Activated CD8-positive, alpha-beta memory T cell treated with anti-CD3 and anti-CD28 coated beads, Interleukin-2, amount 50 U/mL, for 4 hours (primary cell): ENCODE measurements at regions not wholly inside any gene's neighbourhood (a gene's known extent, or its start where the extent isn't known, plus 50 kb on each side); places are given as distances from the start of the nearest gene placed in this dataset.

Experiments used
- DNase-seq: peaks from one replicate; pipeline ENCODE4 v3.0.0-alpha.2; 2020

DNA sequence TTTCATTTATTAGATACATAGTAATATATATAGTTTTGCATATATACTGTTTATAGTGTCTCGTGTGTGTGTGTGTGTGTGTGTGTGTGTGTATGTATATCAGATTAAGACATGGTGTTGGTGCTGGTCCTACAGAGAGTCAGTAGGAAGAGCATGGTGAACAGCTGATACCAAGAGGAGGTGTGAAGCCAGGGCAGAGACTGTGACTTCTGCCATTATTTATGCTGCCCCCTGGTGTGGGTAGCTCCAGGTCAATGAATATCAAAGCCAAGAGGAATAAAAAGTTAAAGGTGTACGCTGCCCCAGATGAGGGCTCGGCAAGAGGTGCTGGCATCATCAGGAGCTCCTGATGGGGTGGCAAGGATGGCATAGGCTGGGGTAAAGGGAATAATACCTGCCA, 299.5 kb upstream of the RASGRP1 start:
- DNase-seq = no peak

DNA sequence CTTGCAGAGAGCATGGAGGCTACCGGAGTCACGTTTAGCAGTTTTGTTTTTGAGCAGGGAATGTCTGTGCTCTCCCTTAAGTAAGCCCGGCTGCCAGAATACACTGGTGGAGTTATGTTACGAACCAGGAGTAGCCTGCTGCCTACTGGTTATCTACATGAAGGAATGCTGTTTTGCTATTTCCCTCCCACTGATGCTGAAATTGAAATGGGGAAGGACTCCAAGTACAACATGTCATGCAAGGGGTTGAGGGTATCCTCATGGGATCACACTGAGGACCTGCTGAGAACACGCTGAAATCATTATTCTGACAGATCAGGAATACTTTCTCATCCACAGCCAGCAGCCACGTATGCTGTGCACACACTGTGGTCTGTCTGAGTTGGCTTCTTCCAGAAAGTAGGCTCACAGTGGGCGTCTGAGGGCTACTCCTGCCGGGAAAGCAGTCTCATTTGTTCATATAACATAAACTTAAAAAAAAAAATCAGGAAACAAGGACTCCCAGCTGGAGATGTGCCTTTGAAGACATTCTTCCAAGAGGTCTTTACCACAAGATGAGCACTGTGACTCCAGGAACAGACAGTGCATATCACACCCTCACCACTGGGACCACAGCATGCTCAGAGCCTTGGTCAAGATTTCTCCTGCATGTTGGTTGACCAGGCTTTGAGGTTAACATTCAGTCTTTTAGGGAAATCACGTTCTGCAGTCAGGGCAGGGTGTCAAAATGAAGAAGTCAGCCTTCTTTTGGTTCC, 300.4 kb upstream of the RASGRP1 start:
- DNase-seq = no peak

DNA sequence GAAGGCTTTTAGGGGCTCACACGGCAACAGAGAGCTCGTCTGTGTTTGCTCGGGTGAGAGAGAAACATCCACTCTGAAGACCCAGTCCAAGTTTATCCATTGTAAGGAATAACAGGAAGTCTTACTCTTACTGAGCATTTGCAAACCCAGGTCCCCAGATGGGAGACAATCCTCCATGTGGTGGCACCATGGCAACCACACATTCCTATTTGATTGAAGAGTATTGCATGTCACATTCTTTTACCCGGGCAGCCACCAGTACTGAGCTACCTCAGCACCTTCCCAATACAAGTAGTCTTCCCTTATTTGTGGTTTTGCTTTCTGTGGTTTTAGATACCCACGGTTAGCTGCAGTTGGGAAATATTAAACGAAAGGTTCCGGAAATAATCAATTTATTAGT, 302.9 kb upstream of the RASGRP1 start:
- no peak for DNase-seq

DNA sequence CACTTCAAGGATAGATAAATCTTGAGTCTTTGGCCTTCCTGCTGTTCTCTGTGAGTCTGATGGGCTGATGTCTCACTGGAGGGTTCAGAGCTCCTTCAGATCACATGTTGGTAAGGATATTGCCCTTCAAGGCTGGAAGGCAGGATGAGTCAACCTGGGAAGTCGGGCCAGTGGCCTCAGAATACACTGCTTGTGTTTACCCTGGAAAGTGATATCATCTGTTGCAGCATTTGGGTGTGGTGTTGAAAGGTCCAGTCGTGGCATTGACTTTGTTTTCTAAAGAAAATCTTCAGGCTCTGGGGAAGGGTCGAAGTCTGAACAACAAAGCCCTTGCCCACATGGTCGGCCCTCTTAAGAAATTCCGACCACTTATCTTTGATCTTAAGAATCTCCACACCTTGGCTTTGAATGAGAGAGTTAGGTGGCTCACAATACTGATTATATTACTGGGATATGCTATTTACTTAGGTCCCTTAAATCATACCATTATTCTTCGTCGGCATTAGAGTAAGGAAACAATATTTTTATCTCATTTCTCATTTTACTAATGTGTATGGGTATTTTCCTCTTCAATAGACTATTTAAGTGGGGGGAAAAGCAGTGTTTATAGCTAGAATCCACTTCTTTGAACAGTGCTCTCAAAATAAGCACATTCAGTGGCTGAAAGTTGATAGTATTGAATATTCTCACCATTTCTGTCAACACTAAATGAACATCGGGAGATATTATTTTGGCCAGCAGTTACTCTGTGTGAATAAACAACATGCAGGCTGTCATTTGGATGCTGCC, 303.9 kb upstream of the RASGRP1 start:
- no peak for DNase-seq

DNA sequence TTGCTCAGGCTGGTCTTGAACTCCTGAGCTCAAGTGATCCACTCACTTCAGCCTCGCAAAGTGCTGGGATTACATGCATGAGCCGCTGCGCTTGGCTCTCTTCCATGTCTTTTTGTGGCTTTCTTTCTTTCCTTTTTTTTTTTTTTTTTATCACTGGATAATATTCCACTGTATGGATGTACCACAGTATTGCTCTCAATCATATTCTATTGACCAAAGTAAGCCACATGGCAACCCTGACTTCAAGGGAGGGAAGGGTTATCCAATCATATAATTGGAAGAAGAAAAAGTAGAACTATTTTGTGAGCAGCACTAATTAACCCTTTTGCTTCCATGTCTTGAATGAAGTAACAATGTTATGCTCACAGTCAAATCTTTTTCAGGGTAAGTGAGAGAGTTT, 307.0 kb upstream of the RASGRP1 start:
- DNase-seq = no peak

DNA sequence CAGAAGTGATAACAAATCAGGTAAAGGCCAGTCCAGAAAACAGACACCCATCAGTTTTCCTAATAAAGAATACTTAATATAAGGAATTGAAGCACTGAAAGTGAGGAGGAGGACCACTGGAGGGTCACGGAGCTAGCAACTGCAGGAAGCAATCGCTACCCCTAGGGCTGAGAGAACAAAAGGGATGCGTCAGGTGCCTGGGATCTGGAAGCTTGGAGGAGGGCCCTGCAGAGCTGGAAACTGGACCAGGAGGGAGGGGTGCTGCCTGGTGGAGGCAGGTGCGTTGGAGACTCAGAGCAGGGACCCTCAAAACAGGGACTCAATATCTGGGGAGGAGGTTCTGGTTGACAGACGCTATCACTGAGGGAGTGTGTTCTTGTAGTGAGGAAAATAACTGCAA, 308.1 kb upstream of the RASGRP1 start:
- no peak for DNase-seq

DNA sequence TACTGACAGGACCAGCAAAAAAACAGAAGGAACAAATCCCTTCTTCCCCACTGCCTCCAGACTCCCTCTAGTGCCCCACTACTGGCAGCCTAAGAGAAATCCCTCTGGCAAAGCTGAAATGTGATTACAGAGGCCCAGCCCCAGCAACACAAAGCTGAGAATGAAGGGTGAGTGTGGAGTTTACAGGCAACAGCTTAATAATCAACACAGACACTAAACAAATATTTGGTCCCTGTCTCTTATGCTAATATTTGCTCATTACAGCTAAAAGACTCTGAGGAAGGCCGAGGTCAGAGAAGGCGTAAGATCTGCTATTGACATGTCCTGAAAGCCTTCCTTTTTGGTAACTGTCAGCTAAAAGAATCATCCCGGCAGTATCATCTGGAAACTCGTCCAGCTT, 308.5 kb upstream of the RASGRP1 start:
- DNase-seq = no peak

DNA sequence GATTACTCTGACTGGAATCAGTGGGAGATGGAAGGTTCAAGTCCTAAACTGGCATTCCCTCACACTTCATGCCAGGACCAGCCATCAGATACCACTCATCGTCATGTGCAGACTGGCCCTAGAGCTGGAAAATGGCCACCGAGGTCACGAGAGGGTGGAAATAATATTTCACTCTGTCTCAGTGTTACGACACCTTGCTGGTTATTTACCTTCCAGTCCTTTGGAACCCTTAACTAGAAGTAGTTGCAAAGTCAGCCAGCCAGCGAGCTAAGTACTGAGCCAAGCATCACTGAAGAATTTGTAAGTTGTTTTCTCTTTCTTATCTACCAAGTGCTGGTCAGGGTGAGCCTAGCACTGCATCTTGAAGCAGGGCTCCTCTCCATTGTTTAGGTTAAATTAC, 309.9 kb upstream of the RASGRP1 start:
- no peak for DNase-seq

DNA sequence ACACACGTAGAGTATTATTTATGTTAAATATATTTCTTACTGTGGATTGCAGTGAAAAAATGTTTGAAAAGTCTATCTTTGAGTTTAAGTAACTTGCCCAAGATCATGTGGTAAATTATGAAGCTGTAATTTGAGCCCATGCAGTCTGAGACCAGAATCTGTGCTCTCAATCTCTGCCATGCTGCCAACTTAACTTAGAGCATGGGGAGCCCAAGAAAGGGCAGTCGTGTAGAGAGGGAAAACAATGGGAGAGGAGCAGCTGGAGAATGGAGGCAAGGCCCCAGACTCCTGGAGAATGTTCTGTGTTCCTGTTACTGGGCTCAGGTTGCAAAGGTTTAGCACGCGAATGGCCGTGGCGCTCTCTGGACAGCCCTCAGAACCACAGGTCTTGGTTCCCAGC, 311.6 kb upstream of the RASGRP1 start:
- no peak for DNase-seq

DNA sequence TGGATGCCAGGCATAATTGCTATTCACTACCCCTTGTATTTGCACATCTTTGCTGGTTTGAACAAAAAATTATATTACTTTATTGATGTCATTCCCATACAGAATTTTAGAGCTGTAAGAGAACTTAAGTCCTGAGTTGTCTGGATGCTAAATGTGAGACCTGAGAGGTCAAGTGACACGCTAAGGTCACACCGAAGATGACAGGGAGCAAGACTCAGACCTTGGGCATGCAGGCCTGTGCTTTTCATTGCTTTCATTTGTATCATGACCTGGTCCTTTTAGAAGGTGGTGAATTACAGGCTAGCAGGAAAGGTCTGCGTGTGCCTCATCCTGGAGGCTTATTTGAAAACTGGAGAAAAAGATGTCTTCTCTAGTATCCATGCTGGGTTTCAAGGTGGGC, 312.0 kb upstream of the RASGRP1 start:
- DNase-seq = no peak

DNA sequence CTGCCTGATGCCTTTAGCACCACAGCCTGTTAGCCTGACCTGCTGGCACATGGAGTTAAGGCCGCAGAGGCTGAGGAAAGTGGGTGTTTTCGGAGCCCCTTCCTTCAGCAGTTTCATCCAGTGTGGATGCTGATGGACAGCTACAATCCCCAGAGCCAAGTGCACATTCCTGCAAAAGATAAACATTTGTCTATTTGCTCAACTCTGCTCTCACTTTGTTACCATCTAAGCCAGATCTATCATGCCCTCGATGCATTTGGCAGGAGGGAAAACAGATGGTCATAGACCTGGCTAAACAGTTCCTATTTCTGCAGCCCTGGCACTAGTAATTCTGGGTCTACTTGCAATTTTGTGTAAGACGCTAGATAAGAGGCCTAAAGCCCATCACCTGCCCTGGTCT, 312.9 kb upstream of the RASGRP1 start:
- DNase-seq = no peak

DNA sequence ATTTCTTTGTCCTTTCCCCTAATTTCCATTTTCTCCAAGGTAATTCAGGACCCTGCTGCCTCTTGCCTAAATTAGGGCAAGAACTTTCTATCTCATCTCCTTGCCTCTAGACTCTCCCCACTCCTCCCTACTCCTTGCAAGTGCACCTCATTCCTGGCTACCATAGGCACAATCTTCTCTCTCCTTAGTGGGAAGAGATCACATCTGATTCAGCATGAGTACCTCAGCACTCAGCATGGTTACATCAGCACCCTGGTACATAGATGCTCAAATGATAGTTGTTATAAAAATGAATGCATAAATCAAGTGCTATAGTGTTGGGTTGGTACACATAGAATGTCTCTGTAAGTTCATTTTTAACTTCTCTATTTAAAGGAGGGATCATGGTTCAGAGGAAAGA, 313.4 kb upstream of the RASGRP1 start:
- DNase-seq = no peak

DNA sequence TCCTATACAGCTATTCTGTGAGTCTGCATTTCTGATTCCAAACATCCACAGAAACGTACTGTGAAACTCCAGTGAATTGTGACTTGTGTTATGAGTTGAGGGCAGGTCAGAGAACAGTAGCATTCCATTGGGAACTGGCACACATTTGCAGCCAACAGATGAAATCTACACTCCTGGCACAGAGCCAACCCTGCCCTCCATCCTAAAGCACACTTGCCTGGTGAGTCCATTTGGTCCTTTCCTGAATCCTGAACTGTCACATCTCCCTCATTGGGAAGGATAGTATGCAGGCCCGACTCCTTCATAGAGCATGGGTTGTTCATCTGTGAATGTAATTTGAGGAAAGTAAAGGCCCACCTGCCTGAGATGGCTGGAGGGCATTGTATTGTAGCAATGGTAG, 314.3 kb upstream of the RASGRP1 start:
- DNase-seq = no peak

DNA sequence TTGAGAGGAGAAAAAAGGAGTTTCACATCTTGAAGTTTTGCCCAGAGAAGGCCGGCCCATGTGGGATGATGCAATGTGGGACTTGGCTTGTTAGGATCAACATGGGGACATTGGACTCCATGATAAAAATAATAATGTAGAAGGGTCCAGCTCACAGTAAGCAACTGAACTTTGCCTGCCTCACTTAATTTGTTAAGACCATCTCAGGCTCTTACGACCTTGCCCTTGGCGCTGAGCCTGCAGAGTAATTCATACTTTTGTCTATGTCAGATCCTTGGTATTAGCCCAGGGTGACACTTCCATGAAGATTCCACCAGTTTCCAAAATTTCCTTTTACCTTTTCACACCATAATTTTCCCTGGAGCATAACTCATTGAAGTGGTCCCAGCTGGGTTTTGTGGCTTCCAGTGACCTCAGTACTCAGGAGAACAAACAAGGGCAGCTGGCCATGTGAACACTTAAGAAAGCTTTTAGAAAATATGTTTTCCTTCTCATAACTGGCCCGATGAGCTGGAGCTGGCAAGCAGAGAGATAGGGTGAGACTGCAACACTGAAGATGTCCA, 315.4 kb upstream of the RASGRP1 start:
- no peak for DNase-seq

DNA sequence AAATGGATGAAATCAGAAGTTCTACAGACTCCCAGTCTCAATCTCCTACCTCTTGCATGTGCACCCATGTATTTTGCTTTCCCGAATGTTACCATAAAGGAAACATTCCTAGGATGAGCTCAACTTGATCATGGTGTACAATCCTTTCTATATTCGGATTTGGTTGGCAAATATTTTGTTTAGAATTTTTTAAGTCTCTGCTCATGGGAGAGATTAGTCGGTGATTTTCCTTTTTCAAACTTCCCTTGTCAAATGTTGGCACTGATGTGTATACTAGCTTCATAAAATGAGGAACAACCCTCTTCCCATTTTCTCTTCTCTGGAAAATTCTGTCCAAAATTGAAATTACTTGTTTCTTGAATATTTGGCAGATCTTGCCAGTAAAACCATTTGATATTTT, 317.6 kb upstream of the RASGRP1 start:
- DNase-seq = no peak

DNA sequence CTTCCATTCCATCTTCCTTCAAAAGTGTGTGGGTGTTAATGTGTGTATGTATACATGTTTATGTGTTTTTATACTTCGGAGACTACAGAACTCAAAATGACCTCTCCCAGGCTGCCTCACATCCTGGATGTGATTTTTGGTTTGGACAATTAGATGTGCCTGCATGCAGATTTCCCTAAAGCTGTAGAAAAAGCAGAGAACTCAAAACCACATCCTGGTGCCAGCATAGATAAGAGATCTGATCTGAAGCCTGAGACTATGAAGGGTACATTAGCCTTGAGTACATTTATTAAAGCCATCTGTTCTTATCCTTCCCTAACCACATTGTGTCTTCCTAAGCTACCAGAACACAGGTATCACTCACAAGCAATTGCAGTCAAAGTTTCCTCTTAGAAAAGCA, 319.4 kb upstream of the RASGRP1 start:
- DNase-seq = no peak

DNA sequence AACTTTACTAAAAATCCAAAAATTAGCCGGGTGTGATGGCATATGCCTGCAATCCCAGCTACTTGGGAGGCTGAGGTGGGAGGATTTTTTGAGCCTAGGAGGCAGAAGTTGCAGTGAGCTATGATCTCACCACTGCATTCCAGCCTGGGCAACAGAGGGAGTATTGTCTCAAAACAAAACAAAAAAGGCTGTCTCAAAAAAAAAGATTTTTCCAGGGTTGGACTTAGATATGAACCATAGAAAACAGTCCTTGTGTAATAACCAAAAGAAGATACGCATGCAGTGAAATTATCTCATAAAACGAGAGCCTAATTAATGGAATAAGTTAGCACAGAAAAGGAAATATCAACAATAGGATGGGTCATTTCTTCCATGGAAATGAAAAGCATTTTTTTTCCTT, 320.4 kb upstream of the RASGRP1 start:
- no peak for DNase-seq

DNA sequence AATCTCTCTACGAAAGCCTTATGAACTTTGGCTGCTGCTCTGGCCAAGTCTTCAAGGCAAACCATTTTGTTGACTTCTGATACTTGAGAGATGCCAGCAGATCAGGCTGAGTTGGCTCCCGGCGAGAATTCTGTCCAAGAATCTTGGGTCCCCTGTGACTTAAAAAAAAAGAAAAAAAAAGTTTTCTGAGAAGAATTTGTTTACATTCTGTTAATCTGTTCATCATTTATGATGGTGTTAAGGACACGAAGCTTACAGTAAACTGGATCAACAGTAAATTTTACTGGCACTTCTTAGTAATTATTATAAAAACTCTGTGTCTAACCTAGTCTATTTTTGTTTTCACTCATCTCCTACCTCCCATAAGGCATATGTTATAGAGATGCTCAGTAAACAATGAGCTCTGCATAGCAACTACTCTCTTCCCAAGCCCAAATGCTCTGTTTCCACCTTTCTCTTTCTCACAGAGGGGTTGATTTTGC, 320.9 kb upstream of the RASGRP1 start:
- DNase-seq = no peak

DNA sequence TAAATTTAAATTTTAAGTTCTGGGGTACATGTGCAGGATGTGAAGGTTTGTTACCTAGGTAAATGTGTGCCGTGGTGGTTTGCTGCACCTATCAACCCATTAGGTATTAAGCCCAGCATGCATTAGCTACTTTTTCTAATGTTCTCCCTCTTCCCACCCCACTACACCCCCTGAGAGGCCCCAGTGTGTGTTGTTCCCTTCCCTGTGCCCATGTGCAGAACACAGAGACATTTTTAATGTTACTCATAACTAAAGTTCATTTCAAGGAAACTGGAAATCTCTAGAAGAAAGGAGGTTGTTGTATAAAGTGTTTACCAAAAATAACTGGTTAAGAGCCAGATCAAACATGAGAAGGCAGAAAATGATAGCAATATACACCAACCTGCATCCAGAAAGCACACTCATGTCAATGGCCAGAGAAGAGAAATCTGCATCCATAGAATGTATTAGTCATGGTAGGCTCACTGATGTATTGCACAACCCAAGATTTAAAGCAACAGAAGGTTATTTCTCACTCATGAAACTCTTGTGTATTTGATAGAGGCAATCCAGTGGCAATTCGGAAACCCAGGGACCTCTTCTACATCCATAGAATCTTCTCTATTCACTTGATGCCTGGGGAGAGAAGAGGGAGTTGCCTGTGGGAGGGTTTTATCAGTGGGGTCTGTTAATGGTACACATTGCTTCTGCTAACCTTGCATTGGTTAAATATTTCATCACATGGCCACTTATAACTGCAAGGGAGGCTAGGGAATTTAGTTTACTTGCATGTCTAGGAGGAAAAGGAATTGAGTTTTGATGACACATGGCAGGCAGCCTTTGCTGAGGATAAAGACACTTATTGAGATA, 321.9 kb upstream of the RASGRP1 start:
- DNase-seq = no peak

DNA sequence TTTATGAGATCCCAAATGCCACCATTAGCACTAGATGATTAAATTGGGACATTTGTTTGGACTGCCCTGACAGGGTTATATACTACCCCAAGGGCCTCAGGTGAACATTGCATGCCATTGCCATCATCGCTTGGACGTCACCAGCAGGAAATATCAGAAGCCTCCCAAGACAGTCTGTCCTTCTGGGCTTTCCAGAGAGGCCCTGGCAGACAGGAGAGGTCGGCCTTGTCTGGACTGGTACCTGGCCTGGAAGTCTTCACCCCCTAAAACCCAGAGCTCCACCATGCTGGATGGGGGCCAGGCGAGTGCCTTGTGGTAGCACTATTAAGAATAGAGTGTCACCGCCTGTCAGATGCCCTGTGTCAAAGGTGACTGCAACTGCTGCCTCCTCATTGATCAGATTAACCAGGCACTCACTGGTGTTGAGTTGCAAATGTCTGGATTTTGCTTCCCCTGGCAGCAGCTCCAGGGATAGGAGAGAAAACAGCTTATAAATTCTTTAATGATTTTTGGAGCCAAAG, 324.1 kb upstream of the RASGRP1 start:
- DNase-seq = no peak

DNA sequence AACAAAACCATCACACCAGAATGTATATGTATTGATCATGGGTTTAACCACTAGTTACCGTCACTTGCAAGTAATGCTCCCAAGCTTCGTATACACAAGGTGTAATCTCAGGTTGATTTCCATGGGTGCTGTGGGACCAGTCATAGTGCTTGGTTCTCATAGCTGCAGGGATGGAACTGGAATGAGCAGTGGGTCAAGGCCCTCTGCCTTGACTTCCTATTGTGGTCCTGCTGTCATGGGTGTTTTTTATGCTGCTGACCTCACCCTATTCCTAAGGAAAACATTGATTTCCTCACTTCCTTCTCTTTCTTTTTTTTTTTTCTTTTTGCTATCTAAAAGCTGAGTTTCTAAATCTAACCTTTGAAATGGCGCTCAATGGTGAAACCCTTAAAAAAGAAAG, 325.6 kb upstream of the RASGRP1 start:
- no peak for DNase-seq

DNA sequence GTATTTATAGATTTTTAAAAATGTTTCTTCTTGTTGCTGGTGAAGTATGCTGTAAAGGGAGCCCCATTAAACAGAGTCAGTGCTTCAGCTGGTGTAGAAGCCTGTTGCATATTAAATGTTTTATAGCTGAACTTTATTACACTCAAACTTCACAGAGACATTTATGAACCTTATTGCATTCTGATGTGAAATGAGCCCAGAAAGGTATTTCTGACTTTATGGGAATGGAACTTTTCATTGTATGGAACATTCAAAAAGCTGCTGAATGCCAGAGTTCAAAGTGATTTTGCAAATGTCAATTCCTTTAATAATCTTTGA, 329.3 kb upstream of the RASGRP1 start:
- DNase-seq = no peak

DNA sequence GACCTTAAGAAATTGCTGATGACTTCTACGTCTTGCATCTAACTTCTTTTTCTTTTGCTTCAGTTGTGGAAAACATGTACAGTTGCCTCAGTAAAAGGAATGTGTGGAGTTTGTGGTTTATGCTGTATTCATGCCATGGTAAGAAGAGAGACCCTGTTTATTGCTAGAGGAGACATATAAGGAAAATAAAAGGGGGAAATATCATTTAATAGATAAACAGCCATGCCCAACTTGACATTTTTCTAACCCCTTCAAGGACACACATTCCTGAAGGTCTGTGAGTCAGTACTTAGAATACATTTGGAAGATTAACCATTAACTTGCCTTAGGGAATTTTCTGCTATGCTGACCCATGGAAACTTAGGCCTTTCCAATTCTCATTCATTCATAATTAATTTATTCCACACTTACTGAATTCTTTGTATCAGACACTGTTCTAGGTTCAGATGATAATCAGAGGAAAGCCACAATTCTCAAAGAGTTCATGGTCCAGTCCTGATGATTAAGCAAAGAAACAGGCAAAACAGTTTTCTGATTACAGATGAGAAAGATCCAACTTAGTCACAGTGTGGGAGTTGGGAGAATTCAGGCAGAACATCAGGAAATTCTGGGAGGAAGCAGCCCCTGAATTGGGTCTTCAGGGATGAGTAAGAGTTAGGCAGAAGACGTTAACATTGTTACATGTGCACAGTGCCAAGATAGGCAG, 329.8 kb upstream of the RASGRP1 start:
- DNase-seq = no peak
